PC-3 (cell line): ENCODE measurements at regions not wholly inside any gene's neighbourhood (a gene's known extent, or its start where the extent isn't known, plus 50 kb on each side); places are given as distances from the start of the nearest gene placed in this dataset.

Source experiments
- CTCF ChIP-seq: fragments of 300-600 bp; sonication (generic); conservative IDR thresholded peaks from 2 replicates; pipeline ENCODE4 v1.5.1; 2017; ENCODE audit warnings: antibody characterized with exemption, low read depth, mild to moderate bottlenecking, low read length
- EZH2phosphoT487 ChIP-seq: fragments of 300-600 bp; sonication (generic); IDR thresholded peaks from 2 replicates; pipeline ENCODE4 v1.6.1; 2018; ENCODE audit warnings: mild to moderate bottlenecking, antibody characterized with exemption, low read length, borderline replicate concordance

GRCh38 chr11:127628458-127628785, 627.9 kb upstream of the KIRREL3 start:
- TF ChIP-seq CTCF (no peak), EZH2phosphoT487 (no peak)
